ENCODE measurements at regions not wholly inside any gene's neighbourhood (a gene's known extent, or its start where the extent isn't known, plus 50 kb on each side); places are given as distances from the start of the nearest gene placed in this dataset.

DNA sequence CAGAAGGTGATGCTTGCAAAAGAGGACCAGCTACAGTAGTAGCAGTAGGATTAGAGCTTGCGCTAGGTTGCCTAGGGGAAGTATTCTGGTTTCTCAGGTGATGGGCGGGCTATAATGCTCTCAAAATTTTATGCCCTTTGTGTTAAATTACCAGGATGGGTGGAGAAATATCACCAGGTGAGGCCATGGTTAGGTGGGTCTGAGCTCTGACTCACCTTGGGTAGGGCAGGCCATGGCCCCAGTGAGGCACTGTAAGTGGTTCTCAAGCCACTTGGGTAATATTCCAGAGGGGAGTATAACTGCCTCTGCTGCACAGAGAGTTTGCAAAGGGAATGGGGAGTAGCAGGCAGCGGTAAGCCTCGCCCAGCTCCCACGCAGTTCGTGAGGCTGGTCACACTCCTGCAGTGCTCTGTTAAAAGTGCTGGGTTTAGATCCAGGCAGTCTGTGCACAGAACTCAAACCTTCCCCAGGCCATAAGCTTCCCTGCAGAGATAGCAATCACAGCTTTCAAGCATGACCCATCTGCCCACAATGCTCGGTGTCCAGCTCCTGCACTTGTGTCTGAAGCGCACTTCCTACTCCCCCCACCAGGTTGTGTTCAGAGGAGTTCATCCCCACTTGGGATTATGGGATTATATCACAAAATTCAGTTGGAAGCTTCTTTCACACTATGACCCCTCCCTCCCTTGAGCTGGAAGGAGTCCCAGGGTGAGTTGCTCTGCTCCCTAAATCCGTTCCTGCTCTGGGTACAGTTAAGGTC lies 575.0 kb downstream of the CHSY3 start:
- TF ChIP-seq, protein P1, sequence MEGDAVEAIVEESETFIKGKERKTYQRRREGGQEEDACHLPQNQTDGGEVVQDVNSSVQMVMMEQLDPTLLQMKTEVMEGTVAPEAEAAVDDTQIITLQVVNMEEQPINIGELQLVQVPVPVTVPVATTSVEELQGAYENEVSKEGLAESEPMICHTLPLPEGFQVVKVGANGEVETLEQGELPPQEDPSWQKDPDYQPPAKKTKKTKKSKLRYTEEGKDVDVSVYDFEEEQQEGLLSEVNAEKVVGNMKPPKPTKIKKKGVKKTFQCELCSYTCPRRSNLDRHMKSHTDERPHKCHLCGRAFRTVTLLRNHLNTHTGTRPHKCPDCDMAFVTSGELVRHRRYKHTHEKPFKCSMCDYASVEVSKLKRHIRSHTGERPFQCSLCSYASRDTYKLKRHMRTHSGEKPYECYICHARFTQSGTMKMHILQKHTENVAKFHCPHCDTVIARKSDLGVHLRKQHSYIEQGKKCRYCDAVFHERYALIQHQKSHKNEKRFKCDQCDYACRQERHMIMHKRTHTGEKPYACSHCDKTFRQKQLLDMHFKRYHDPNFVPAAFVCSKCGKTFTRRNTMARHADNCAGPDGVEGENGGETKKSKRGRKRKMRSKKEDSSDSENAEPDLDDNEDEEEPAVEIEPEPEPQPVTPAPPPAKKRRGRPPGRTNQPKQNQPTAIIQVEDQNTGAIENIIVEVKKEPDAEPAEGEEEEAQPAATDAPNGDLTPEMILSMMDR (IDR thresholded peaks at IDR 0.05; ENCODE audit: low read length) = no peak
- no peak for TF ChIP-seq EZH2 (IDR thresholded peaks at IDR 0.05; ENCODE audit: borderline replicate concordance, low read length)
- Histone ChIP-seq H3K36me3 (ENCODE audit: insufficient read depth, low read length) (no peaks in the 10 kb centered on the region), H3K4me3 (ENCODE audit: low read depth, low read length, poor library complexity, severe bottlenecking) (no peak overlapping the region), H3K4me2 (ENCODE audit: low read length) (no peak overlapping the region), H4K20me1 (ENCODE audit: insufficient read depth, low read length) (no peaks in the 10 kb centered on the region), H3K27ac (ENCODE audit: low read depth, low read length, poor library complexity, severe bottlenecking) (no peak overlapping the region), H3K79me2 (ENCODE audit: insufficient read depth, low read length) (no peaks in the 10 kb centered on the region), H2AFZ (ENCODE audit: low read length) (no peak overlapping the region), H3K27me3 (ENCODE audit: insufficient read depth, low read length) (no peaks in the 10 kb centered on the region), H3F3A (ENCODE audit: insufficient read depth, low read length) (no peaks in the 10 kb centered on the region), H3K9ac (ENCODE audit: low read length) (no peak overlapping the region), H3K4me1 (ENCODE audit: insufficient read depth, low read length, severe bottlenecking) (no peaks in the 10 kb centered on the region), H3K9me3 (ENCODE audit: low read length) (no peaks in the 10 kb centered on the region), H3K9me2 (ENCODE audit: low read depth, low read length) (no peaks in the 10 kb centered on the region)

GRCh38 chr5:130476325-130476724 lies 572.1 kb downstream of the CHSY3 start:
- H3K4me1 ChIP-seq (ENCODE audit: insufficient read depth, low read length, severe bottlenecking) = no peaks in the 10 kb centered on the region
- no peak overlapping the region for H3K4me3 ChIP-seq (ENCODE audit: low read depth, low read length, poor library complexity, severe bottlenecking)
- H3K4me2 ChIP-seq (ENCODE audit: low read length) = no peak overlapping the region
- H3K9me2 ChIP-seq (ENCODE audit: low read depth, low read length) = no peaks in the 10 kb centered on the region
- H3K36me3 ChIP-seq (ENCODE audit: insufficient read depth, low read length) = no peaks in the 10 kb centered on the region
- no peak overlapping the region for H3K9ac ChIP-seq (ENCODE audit: low read length)
- TF ChIP-seq, protein P1 (IDR thresholded peaks at IDR 0.05; ENCODE audit: low read length) = no peak
- TF ChIP-seq EZH2 (IDR thresholded peaks at IDR 0.05; ENCODE audit: borderline replicate concordance, low read length) = no peak
- H4K20me1 ChIP-seq (ENCODE audit: insufficient read depth, low read length) = no peaks in the 10 kb centered on the region
- H3K27me3 ChIP-seq (ENCODE audit: insufficient read depth, low read length) = no peaks in the 10 kb centered on the region
- H3K27ac ChIP-seq (ENCODE audit: low read depth, low read length, poor library complexity, severe bottlenecking) = no peak overlapping the region
- H2AFZ ChIP-seq (ENCODE audit: low read length) = no peak overlapping the region
- H3F3A ChIP-seq (ENCODE audit: insufficient read depth, low read length) = no peaks in the 10 kb centered on the region
- H3K9me3 ChIP-seq (ENCODE audit: low read length) = no peaks in the 10 kb centered on the region
- no peaks in the 10 kb centered on the region for H3K79me2 ChIP-seq (ENCODE audit: insufficient read depth, low read length)

- Histone ChIP-seq H3F3A (ENCODE audit: insufficient read depth, low read length) (no peaks in the 10 kb centered on the region), H3K79me2 (ENCODE audit: insufficient read depth, low read length) (no peaks in the 10 kb centered on the region), H3K27ac (ENCODE audit: low read depth, low read length, poor library complexity, severe bottlenecking) (no peak overlapping the region), H3K4me2 (ENCODE audit: low read length) (no peak overlapping the region), H3K4me3 (ENCODE audit: low read depth, low read length, poor library complexity, severe bottlenecking) (no peak overlapping the region), H4K20me1 (ENCODE audit: insufficient read depth, low read length) (no peaks in the 10 kb centered on the region), H3K9me2 (ENCODE audit: low read depth, low read length) (no peaks in the 10 kb centered on the region), H3K9me3 (ENCODE audit: low read length) (no peaks in the 10 kb centered on the region), H3K27me3 (ENCODE audit: insufficient read depth, low read length) (no peaks in the 10 kb centered on the region), H3K9ac (ENCODE audit: low read length) (no peak overlapping the region), H3K36me3 (ENCODE audit: insufficient read depth, low read length) (no peaks in the 10 kb centered on the region), H2AFZ (ENCODE audit: low read length) (no peak overlapping the region), H3K4me1 (ENCODE audit: insufficient read depth, low read length, severe bottlenecking) (no peaks in the 10 kb centered on the region)
- TF ChIP-seq, protein P1 (IDR thresholded peaks at IDR 0.05; ENCODE audit: low read length) = no peak
- no peak for TF ChIP-seq EZH2 (IDR thresholded peaks at IDR 0.05; ENCODE audit: borderline replicate concordance, low read length)
Observed at GRCh38 chr5:130462516-130462915, 558.3 kb downstream of the CHSY3 start.
